SK-N-SH treated with all-trans-retinoic acid at 6 μM for 48 hours (cell line): ENCODE measurements at regions not wholly inside any gene's neighbourhood (a gene's known extent, or its start where the extent isn't known, plus 50 kb on each side); places are given as distances from the start of the nearest gene placed in this dataset.

Experiments
- ATAC-seq: fragments of 200-7000 bp; cut with Tn5 transposase; 3 replicates; pipeline ENCODE4 v1.9.1; 2020; ENCODE audit warnings: mild to moderate bottlenecking, moderate library complexity
- ARNTL ChIP-seq: fragments of 450-650 bp; formaldehyde crosslinking; IDR thresholded peaks from 2 replicates; pipeline ENCODE4 v1.5.0; 2020; ENCODE audit warnings: low read depth, mild to moderate bottlenecking, moderate library complexity, borderline replicate concordance
- BACH2 ChIP-seq: fragments of 250-450 bp; sonication (Bioruptor Pico); IDR thresholded peaks from 2 replicates; pipeline ENCODE4 v1.9.0; 2021; ENCODE audit warnings: mild to moderate bottlenecking, borderline replicate concordance
- CREB5 ChIP-seq: fragments of 250-450 bp; sonication (Bioruptor Pico); IDR thresholded peaks from 2 replicates; pipeline ENCODE4 v1.5.1; 2020; ENCODE audit warnings: low read depth, mild to moderate bottlenecking, moderate library complexity
- CSDC2 ChIP-seq: fragments of 250-450 bp; sonication (Bioruptor Pico); IDR thresholded peaks from 2 replicates; pipeline ENCODE4 v1.5.0; 2020; ENCODE audit warnings: mild to moderate bottlenecking, moderate library complexity
- ESRRG ChIP-seq: fragments of 250-450 bp; sonication (Bioruptor Pico); IDR thresholded peaks from 2 replicates; pipeline ENCODE4 v1.6.1; 2021; ENCODE audit warnings: mild to moderate bottlenecking
- GLIS3 ChIP-seq: fragments of 250-450 bp; sonication (Bioruptor Pico); IDR thresholded peaks from 2 replicates; pipeline ENCODE4 v1.5.0; 2020; ENCODE audit warnings: mild to moderate bottlenecking, moderate library complexity
- ISL1 ChIP-seq: fragments of 250-450 bp; sonication (Bioruptor Pico); IDR thresholded peaks from 2 replicates; pipeline ENCODE4 v2.1.2; 2022; ENCODE audit warnings: mild to moderate bottlenecking, moderate library complexity
- OSR1 ChIP-seq: fragments of 250-450 bp; sonication (Bioruptor Pico); IDR thresholded peaks from 2 replicates; pipeline ENCODE4 v1.8.0; 2022; ENCODE audit warnings: moderate library complexity, mild to moderate bottlenecking, inconsistent platforms
- PATZ1 ChIP-seq: fragments of 250-450 bp; sonication (Bioruptor Pico); IDR thresholded peaks from 2 replicates; pipeline ENCODE4 v1.8.0; 2020; ENCODE audit warnings: mild to moderate bottlenecking, moderate library complexity, borderline replicate concordance
- POU6F1 ChIP-seq: fragments of 250-450 bp; sonication (Bioruptor Pico); IDR thresholded peaks from 2 replicates; pipeline ENCODE4 v1.8.0; 2021; ENCODE audit warnings: low read depth, mild to moderate bottlenecking, moderate library complexity, borderline replicate concordance
- PPARA ChIP-seq: fragments of 250-450 bp; sonication (Bioruptor Pico); IDR thresholded peaks from 2 replicates; pipeline ENCODE4 v1.5.0; 2020; ENCODE audit warnings: mild to moderate bottlenecking, borderline replicate concordance
- RARB ChIP-seq: fragments of 250-450 bp; sonication (Bioruptor Pico); IDR thresholded peaks from 2 replicates; pipeline ENCODE4 v1.8.0; 2021; ENCODE audit warnings: mild to moderate bottlenecking, moderate library complexity
- SNAI2 ChIP-seq: fragments of 250-450 bp; sonication (Bioruptor Pico); IDR thresholded peaks from 2 replicates; pipeline ENCODE4 v1.5.0; 2020; ENCODE audit warnings: mild to moderate bottlenecking, moderate library complexity
- TCF4 ChIP-seq: fragments of 250-450 bp; sonication (Bioruptor Pico); IDR thresholded peaks from 2 replicates; pipeline ENCODE4 v1.8.0; 2021; ENCODE audit warnings: mild to moderate bottlenecking, moderate library complexity, borderline replicate concordance
- TSHZ2 ChIP-seq: fragments of 250-450 bp; sonication (Bioruptor Pico); IDR thresholded peaks from 2 replicates; pipeline ENCODE4 v1.5.0; 2020; ENCODE audit warnings: mild to moderate bottlenecking, moderate library complexity
- ZFP3 ChIP-seq: fragments of 250-450 bp; sonication (Bioruptor Pico); IDR thresholded peaks from 2 replicates; pipeline ENCODE4 v1.5.0; 2020; ENCODE audit warnings: mild to moderate bottlenecking, moderate library complexity
- ZFP30 ChIP-seq: fragments of 450-650 bp; formaldehyde crosslinking; IDR thresholded peaks from 2 replicates; pipeline ENCODE4 v1.5.0; 2022; ENCODE audit warnings: mild to moderate bottlenecking, moderate library complexity
- ZNF565 ChIP-seq: fragments of 450-650 bp; formaldehyde crosslinking; conservative IDR thresholded peaks from 2 replicates; pipeline ENCODE4 v1.5.0; 2020; ENCODE audit warnings: low read depth, mild to moderate bottlenecking, moderate library complexity

- no peak for TF ChIP-seq ZFP30 (CRISPR knock-in tag)
- no peak for TF ChIP-seq TCF4 (CRISPR knock-in tag)
- TF ChIP-seq PPARA (CRISPR knock-in tag): no peak
- TF ChIP-seq SNAI2 (CRISPR knock-in tag): no peak
- TF ChIP-seq ESRRG (CRISPR knock-in tag): no peak
- no peak for TF ChIP-seq ZNF565 (CRISPR knock-in tag)
- no peak for TF ChIP-seq ARNTL (CRISPR knock-in tag)
- TF ChIP-seq BACH2: no peak
- TF ChIP-seq ZFP3 (CRISPR knock-in tag): no peak
Observed at GRCh38 chr18:68121308-68121707, 593.6 kb downstream of the TMX3 start.

GRCh38 chr18:68114989-68115388 lies 598.5 kb upstream of the DSEL start:
- TF ChIP-seq ARNTL (CRISPR knock-in tag) (no peak), BACH2 (no peak), PPARA (CRISPR knock-in tag) (no peak)
- no peak for ATAC-seq

More at GRCh38 chr18:68121308-68121707, 593.6 kb downstream of the TMX3 start:
- no peak for ATAC-seq

- no peak for TF ChIP-seq CREB5
- no peak for TF ChIP-seq RARB (CRISPR knock-in tag)
- TF ChIP-seq ESRRG (CRISPR knock-in tag): no peak
- no peak for TF ChIP-seq SNAI2 (CRISPR knock-in tag)
- no peak for TF ChIP-seq ISL1 (CRISPR knock-in tag)
- TF ChIP-seq PATZ1: no peak
- TF ChIP-seq TCF4 (CRISPR knock-in tag): no peak
- no peak for TF ChIP-seq GLIS3 (CRISPR knock-in tag)
- TF ChIP-seq ARNTL (CRISPR knock-in tag): no peak
- no peak for TF ChIP-seq ZFP3 (CRISPR knock-in tag)
- no peak for TF ChIP-seq TSHZ2 (CRISPR knock-in tag)
- TF ChIP-seq PPARA (CRISPR knock-in tag): no peak
- no peak for ATAC-seq
Observed at GRCh38 chr18:68104036-68104435, 587.5 kb upstream of the DSEL start.

- ATAC-seq: no peak
- TF ChIP-seq BACH2: no peak
- TF ChIP-seq ARNTL (CRISPR knock-in tag): no peak
- no peak for TF ChIP-seq ISL1 (CRISPR knock-in tag)
- TF ChIP-seq ZNF565 (CRISPR knock-in tag): no peak
Observed at GRCh38 chr18:68103561-68103960, 587.0 kb upstream of the DSEL start.

GRCh38 chr18:68102117-68102516 lies 585.6 kb upstream of the DSEL start:
- TF ChIP-seq ZFP3 (CRISPR knock-in tag): no peak
- ATAC-seq: no peak

GRCh38 chr18:68098655-68099054 lies 582.1 kb upstream of the DSEL start:
- no peak for ATAC-seq
- TF ChIP-seq CSDC2 (CRISPR knock-in tag): no peak
- TF ChIP-seq BACH2: no peak
- TF ChIP-seq ZFP30 (CRISPR knock-in tag): no peak
- TF ChIP-seq ISL1 (CRISPR knock-in tag): no peak
- TF ChIP-seq OSR1 (CRISPR knock-in tag): no peak
- no peak for TF ChIP-seq ZNF565 (CRISPR knock-in tag)
- no peak for TF ChIP-seq POU6F1
